Right lung (tissue), 2 donors: ENCODE measurements at regions not wholly inside any gene's neighbourhood (a gene's known extent, or its start where the extent isn't known, plus 50 kb on each side); places are given as distances from the start of the nearest gene placed in this dataset.
"Not testable (repeated sequence)": the region's sequence is repeated elsewhere in the genome, so short reads cannot be mapped to it uniquely, and the experiment has no call there.

Experiments used
- DNase-seq, 2 donors: peaks; one replicate each; pipeline ENCODE4 v3.0.0-alpha.2; 2013

GRCh38 chr5:104033186-104033585 lies 470.6 kb upstream of the NUDT12 start:
- not testable (repeated sequence) for DNase-seq

DNA sequence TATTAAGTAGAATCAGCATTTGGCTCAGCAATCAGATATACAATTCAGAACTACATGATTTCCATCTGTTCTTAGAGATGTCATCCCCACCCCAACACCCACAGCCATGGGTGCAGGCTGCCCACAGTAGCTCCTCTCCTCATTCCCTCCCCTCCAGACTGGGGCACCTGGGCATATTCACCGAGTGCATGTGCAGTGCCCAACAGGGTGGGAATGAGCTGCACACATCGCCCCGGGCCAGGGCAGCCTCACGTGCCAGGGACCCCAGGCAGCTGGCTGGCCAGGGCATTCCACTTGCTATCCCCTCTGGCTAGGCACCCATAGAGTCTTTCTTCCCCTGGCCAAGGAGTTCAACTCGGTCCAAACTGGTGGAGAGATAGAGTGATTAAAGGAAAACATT lies 461.9 kb upstream of the NUDT12 start:
- DNase-seq = no peak

- DNase-seq = no peak
These were observed 461.1 kb upstream of the NUDT12 start for GRCh38 chr5:104023739-104024138.

- no peak for DNase-seq
These were observed 457.4 kb upstream of the NUDT12 start for GRCh38 chr5:104019956-104020355.

DNA sequence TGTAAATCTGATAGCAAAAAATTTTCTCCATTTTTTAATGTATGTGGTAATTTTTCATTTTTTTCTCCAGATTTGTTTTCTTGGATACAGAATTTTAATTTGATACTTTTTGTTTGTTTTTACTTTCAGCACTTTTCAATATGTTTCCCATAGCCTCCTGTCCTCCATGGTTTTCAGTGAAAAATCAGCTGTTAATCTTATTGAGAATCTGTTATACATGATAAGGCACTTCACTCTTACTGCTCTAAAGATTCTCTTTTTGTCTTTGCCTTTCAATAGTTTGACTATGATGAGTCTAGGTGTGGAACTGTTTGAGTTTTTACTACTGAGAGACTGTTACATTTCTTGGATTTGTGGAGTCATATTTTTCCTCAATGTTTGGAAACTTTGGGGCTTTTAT lies 455.7 kb upstream of the NUDT12 start:
- DNase-seq = no peak

GRCh38 chr5:104016646-104017045 lies 454.1 kb upstream of the NUDT12 start:
- no peak for DNase-seq

- DNase-seq = no peak
These were observed 453.2 kb upstream of the NUDT12 start for GRCh38 chr5:104015765-104016164.

DNA sequence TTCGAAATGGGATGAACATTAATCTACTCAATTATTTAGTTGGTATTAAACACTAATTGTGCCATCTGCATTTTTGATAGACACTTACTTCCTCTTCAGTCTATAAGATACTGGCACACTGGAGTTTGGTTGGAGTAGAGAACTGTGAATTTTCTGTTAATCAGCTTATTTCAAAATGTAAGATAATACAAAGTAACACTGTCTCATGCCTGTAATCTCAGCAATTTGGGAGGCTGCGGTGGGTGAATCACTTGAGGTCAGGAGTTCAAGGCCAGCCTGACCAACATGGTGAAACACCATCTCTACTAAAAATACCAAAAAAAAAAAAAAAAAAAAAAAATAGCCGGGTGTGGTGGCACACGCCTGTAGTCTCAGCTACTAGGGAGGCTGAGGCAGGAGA lies 440.2 kb upstream of the NUDT12 start:
- not testable (repeated sequence) for DNase-seq

- DNase-seq = no peak
These were observed 438.5 kb upstream of the NUDT12 start for GRCh38 chr5:104001136-104001535.

- no peak for DNase-seq
These were observed 430.4 kb upstream of the NUDT12 start for GRCh38 chr5:103993031-103993430.

GRCh38 chr5:103990064-103990463 lies 427.5 kb upstream of the NUDT12 start:
- DNase-seq = no peak

- DNase-seq = no peak
These were observed 419.0 kb upstream of the NUDT12 start for GRCh38 chr5:103981592-103981991.

DNA sequence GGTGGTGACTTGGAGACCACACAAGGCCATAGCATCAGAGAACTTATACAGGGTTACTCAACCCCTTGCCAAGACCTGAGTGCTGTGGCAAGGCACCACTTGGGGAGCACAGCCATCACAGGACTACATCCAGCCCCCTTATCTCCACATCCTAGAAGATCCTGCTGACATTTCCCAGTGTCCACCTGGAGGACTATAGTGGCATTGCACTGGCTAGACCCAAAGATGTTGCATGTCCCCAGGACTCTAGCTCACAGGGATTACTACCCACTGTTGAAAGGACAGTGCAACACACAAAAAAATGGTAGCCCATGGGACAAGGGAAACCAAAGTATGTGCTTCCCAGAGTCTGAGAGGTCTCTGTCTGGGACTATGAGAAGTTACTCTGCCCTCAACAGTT lies 411.1 kb upstream of the NUDT12 start:
- no peak for DNase-seq

- not testable (repeated sequence) for DNase-seq
These were observed 403.7 kb upstream of the NUDT12 start for GRCh38 chr5:103966295-103966694.

GRCh38 chr5:103962023-103962422 lies 399.4 kb upstream of the NUDT12 start:
- DNase-seq = no peak

DNA sequence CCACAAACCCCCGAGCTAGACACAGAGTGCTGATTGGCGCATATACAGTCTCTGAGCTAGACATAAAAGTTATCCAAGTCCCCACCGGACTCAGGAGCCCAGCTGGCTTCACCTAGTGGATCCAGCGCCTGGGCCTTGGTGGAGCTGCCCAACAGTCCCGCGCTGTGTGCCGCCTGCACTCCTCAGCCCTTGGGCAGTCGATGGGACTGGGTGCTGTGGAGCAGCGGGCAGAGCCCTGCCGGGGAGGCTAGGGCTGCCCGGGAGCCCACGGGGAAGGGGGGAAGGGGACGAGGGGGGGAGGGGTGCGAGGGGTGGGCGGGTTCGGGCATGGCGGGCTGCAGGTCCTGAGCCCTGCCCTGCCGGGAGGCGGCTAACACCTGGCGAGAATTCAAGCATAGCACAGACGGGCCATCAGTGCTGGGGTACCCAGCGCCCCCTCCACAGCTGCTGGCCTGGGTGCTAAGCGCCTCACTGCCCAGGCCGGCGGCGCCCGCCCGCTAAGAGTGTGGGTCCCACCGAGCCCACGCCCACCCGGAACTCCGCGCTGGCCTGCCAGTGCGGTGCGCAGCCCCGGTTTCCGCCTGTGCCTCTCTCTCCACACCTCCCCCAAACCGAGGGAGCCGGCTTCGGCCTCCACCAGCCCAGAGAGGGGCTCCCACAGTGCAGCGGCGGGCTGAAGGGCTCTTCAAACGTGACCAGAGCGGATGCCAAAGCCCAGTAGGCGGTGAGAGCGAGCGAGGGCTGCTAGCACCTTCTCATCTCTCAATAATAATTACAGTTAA lies 391.2 kb upstream of the NUDT12 start:
- DNase-seq = no peak

DNA sequence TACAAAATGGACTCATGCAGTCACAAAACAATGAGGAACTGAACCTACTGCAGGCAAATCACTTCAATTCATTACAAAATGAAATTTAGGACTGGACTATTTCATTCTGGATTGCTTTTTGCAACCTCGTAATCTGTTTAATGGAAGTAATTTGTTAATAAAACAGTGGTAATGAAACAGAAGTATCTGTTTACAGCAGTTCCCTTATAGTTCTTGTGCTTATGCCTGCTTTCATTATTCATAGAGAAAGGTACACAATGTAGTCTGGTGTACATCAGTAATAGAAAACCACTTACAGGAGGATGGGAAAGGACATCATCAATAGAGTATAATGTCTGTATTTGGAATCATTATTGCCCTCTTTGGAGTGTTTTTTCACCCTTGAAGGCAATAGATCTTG lies 389.2 kb upstream of the NUDT12 start:
- no peak for DNase-seq

GRCh38 chr5:103943230-103943629 lies 380.6 kb upstream of the NUDT12 start:
- DNase-seq = no peak

DNA sequence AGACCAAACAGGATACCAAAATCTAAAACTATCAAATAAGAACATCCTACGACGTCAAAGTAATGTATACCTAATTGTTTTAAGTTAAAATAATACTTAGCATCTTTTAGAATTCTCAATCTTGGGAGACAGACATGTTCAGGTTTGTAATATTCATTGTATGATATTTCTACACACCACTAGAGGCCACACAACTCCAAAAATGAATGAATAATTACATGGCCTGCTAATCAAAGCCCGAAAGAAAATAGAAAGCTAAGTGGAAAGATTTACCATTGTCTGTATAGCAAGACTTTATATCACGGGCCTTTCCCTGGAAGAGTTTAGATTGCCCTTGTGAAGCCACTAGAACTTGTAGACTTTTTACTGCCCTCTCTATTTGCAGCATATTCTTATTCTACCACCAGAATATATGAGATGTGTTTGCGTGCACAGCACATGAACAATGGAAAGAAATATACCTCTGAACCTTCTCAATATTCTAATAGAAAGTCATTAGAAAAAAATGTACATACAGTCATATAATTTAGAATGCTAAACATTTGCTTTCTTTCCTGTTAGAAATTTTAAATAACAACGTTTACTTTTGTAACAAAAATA lies 380.1 kb upstream of the NUDT12 start:
- DNase-seq = no peak

GRCh38 chr5:103941596-103941995 lies 379.0 kb upstream of the NUDT12 start:
- DNase-seq = no peak

DNA sequence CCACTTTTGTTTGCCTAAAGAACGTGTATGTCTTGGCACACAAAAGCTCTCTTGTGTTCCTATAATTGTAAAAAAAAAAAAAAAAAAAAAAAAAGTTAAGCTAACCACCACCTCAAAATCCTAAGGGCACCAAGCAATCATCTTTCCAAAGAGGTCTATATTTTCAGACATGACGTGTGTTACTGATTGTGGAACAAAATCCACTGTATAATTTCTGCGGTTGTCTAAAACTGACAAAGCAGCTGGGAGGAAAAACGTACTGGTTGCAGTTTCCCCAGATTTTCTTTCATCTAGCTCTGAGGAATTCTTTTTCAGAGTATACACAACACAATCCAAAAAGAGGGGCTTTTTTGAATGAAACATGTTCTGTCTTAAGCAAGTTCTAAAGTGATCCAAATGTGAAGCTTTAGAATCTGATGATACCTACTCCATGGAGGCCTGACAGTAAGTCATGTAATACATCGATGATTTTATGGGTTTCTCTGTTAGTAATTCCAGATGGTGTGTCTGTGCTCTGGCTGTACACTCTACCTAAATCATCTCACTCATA lies 375.6 kb upstream of the NUDT12 start:
- DNase-seq = peak in 1 of 2 donors; percentile 9

DNA sequence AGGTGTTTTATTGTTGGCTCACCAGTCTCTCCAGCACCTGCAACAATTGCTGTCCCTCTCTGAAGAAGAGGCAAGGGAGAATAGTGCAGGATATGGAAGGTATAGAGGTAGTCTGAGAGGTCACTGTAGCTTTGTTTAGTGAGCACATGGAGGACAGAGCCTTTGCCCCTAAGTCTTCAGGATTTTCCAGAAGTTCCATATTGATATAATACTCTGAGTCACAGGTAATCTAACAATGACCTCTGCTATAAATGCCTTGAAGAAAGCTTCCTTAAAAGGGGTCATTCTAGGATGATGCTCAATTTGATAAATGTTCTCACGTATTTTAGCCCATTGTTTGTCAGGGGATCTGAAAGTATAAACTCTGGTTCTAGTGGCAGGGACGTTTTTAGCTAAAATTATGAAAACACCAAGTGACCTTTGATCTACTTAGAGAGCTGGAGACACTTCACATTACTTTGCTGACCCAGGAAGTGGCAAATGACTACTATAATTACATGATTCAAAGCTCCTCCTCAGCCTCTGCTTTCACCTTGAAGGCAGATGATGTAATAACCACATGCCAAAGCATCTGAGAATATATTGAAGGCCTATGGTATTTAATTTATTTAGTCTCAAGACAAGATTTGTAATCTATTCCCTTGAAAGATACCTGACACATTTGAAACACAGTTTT lies 366.9 kb upstream of the NUDT12 start:
- DNase-seq = no peak

- DNase-seq = no peak
These were observed 365.1 kb upstream of the NUDT12 start for GRCh38 chr5:103927739-103928138.
